ENCODE measurements at regions not wholly inside any gene's neighbourhood (a gene's known extent, or its start where the extent isn't known, plus 50 kb on each side); places are given as distances from the start of the nearest gene placed in this dataset.

DNA sequence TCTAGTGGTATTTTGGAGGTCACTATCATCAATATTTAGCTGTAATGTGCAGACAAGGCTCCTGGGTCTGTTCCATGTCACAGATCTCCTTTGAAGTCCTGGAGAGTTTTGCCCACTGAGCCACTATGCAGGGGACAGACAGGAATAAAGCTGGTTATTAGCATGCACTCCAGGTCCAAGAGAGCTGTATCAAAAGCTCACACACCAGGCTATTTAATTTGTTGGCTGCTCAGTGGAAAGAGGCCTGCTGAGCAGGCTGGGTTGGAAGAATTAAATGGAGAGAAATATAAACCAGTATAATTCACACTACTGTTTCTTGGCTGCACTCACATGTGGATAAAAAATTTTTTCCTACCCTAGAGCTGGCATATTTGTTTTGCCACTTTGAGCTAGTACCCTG, 113.8 kb upstream of the TAF11L2 start:
- Histone ChIP-seq H3K9ac (no peak overlapping the region), H3K79me2 (no peaks in the 10 kb centered on the region), H3K4me3 (ENCODE audit: low read depth, low read length) (no peak overlapping the region), H3K9me3 (ENCODE audit: control insufficient read depth, low read length) (no peaks in the 10 kb centered on the region), H3K27me3 (ENCODE audit: control insufficient read depth, insufficient read depth, low read length) (no peaks in the 10 kb centered on the region), H3K4me1 (no peaks in the 10 kb centered on the region), H2AFZ (no peak overlapping the region), H3K4me2 (ENCODE audit: low read length) (no peak overlapping the region), H3K36me3 (ENCODE audit: control insufficient read depth, insufficient read depth, low read length) (no peaks in the 10 kb centered on the region), H3K27ac (no peak overlapping the region)
- no peak for TF ChIP-seq CTCF (IDR thresholded peaks at IDR 0.05)

DNA sequence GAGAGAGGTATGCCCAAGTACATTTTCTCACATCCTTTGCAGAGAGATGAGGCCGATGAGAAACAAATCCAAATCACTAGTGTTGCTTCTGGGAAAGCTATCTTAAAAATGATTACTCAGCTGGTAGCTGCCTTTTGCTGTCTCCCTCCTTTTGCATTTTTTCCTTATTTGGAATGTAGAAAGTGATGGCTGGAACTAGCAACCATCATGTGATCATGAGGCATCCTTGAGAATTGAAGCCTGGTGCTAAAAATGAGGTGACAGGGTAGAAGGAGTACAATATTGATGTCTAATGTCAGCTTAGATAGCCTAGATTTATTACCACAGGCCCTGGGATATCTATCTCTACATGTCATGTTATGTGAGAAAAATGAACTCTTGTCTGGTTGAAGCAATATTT, 109.3 kb upstream of the TAF11L2 start:
- H3K79me2 ChIP-seq: no peaks in the 10 kb centered on the region
- no peaks in the 10 kb centered on the region for H3K36me3 ChIP-seq (ENCODE audit: control insufficient read depth, insufficient read depth, low read length)

DNA sequence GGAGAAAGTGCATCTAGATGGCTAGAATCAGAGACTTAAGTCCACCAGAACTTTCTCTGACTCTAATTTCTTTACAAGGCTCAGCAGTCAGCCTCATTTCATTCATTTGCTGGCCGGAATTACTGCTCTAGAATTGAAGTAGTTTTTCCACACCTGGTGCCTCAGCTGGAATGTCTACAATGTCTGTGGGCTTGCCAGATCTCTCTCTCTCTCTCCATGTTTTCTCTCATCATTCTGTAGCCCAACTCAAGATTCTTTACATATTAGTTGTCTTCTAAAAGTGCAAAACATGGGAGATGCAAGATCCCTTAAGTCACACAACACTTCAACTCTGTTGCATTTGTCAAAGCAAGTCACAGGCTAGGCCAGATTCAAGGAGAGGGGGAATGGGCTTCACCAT, 103.9 kb upstream of the TAF11L2 start:
- H3K4me3 ChIP-seq (ENCODE audit: low read depth, low read length): no peak overlapping the region
- no peak for TF ChIP-seq CTCF (IDR thresholded peaks at IDR 0.05)
- H3K79me2 ChIP-seq: no peaks in the 10 kb centered on the region
- H2AFZ ChIP-seq: no peak overlapping the region
- no peaks in the 10 kb centered on the region for H3K27me3 ChIP-seq (ENCODE audit: control insufficient read depth, insufficient read depth, low read length)
- no peak overlapping the region for H3K9ac ChIP-seq
- H3K36me3 ChIP-seq (ENCODE audit: control insufficient read depth, insufficient read depth, low read length): no peaks in the 10 kb centered on the region
- H3K4me2 ChIP-seq (ENCODE audit: low read length): no peak overlapping the region
- H3K4me1 ChIP-seq: no peaks in the 10 kb centered on the region
- H3K9me3 ChIP-seq (ENCODE audit: control insufficient read depth, low read length): no peaks in the 10 kb centered on the region
- no peak overlapping the region for H3K27ac ChIP-seq

More for the DNA sequence above, 109.3 kb upstream of the TAF11L2 start:
- Histone ChIP-seq H3K27me3 (ENCODE audit: control insufficient read depth, insufficient read depth, low read length) (no peaks in the 10 kb centered on the region), H2AFZ (no peak overlapping the region), H3K9me3 (ENCODE audit: control insufficient read depth, low read length) (no peaks in the 10 kb centered on the region), H3K4me1 (no peaks in the 10 kb centered on the region), H3K4me2 (ENCODE audit: low read length) (no peak overlapping the region), H3K9ac (no peak overlapping the region), H3K27ac (no peak overlapping the region), H3K4me3 (ENCODE audit: low read depth, low read length) (no peak overlapping the region)
- TF ChIP-seq CTCF (IDR thresholded peaks at IDR 0.05): no peak

GRCh38 chr5:17395106-17395880, 102.7 kb upstream of the TAF11L2 start:
- H3K9me3 ChIP-seq (ENCODE audit: control insufficient read depth, low read length): no peaks in the 10 kb centered on the region
- no peak overlapping the region for H3K4me3 ChIP-seq (ENCODE audit: low read depth, low read length)
- H2AFZ ChIP-seq: no peak overlapping the region
- H3K27ac ChIP-seq: no peak overlapping the region
- no peak overlapping the region for H3K9ac ChIP-seq
- no peak for TF ChIP-seq CTCF (IDR thresholded peaks at IDR 0.05)
- no peaks in the 10 kb centered on the region for H3K36me3 ChIP-seq (ENCODE audit: control insufficient read depth, insufficient read depth, low read length)
- H3K4me1 ChIP-seq: no peaks in the 10 kb centered on the region
- H3K4me2 ChIP-seq (ENCODE audit: low read length): no peak overlapping the region
- H3K27me3 ChIP-seq (ENCODE audit: control insufficient read depth, insufficient read depth, low read length): no peaks in the 10 kb centered on the region
- H3K79me2 ChIP-seq: no peaks in the 10 kb centered on the region

- Histone ChIP-seq H3K36me3 (ENCODE audit: control insufficient read depth, insufficient read depth, low read length) (no peaks in the 10 kb centered on the region), H3K4me1 (peaks cover 2% of the 10 kb centered on the region), H3K79me2 (no peaks in the 10 kb centered on the region), H3K27me3 (ENCODE audit: control insufficient read depth, insufficient read depth, low read length) (no peaks in the 10 kb centered on the region), H2AFZ (no peak overlapping the region), H3K4me3 (ENCODE audit: low read depth, low read length) (no peak overlapping the region), H3K27ac (no peak overlapping the region), H3K9ac (no peak overlapping the region), H3K4me2 (ENCODE audit: low read length) (no peak overlapping the region), H3K9me3 (ENCODE audit: control insufficient read depth, low read length) (no peaks in the 10 kb centered on the region)
- TF ChIP-seq CTCF (IDR thresholded peaks at IDR 0.05): no peak
Measured at GRCh38 chr5:17396247-17396646, 101.8 kb upstream of the TAF11L2 start.
